HEK293 (cell line): ENCODE measurements at regions not wholly inside any gene's neighbourhood (a gene's known extent, or its start where the extent isn't known, plus 50 kb on each side); places are given as distances from the start of the nearest gene placed in this dataset.

Source experiments
- CTCF ChIA-PET: fragments of 350-600 bp; formaldehyde crosslinking; extraction: SDS; loops from one replicate; lab custom pipeline; 2021; ENCODE audit warnings: antibody characterized with exemption; lab: Yijun Ruan, JAX
- POLR2A ChIA-PET: fragments of 300-600 bp; formaldehyde crosslinking; extraction: SDS; loops from one replicate; lab custom pipeline; 2020; ENCODE audit warnings: antibody characterized with exemption, inconsistent platforms; lab: Yijun Ruan, JAX
- H3K27ac ChIP-seq: fragments of 200-500 bp; sonication (Bioruptor generic); 2 replicates; pipeline ENCODE4 v1.5.1; 2014; ENCODE audit warnings: low read depth, low read length, control low read depth, inconsistent platforms; ENCODE audit errors: extremely low read depth
- H3K36me3 ChIP-seq, 2 experiments: fragments of 200-500 bp in 1 of 2; sonication (Bioruptor generic) in 1 of 2; 1 replicate in 1 of 2; 2 replicates in 1 of 2; pipeline ENCODE4 v1.5.1; 2014 to 2017; ENCODE audit warnings: inconsistent platforms in 2 of 2, low read length in 2 of 2; ENCODE audit not compliant: control insufficient read depth in 2 of 2, insufficient read depth in 1 of 2
- H3K4me1 ChIP-seq: fragments of 200-500 bp; sonication (Bioruptor generic); 2 replicates; pipeline ENCODE4 v1.5.1; 2014; ENCODE audit warnings: mild to moderate bottlenecking, low read length, inconsistent platforms; ENCODE audit not compliant: control insufficient read depth, insufficient read depth
- H3K4me3 ChIP-seq: 2 replicates; pipeline ENCODE4 v1.5.1; 2011; ENCODE audit warnings: low read depth, mild to moderate bottlenecking, control low read depth, low read length, moderate library complexity
- H3K9me3 ChIP-seq: fragments of 200-500 bp; sonication (Bioruptor generic); 2 replicates; pipeline ENCODE4 v1.5.1; 2014; ENCODE audit warnings: low read depth, low read length, inconsistent platforms; ENCODE audit not compliant: control insufficient read depth, insufficient read depth
- BCL11B ChIP-seq: fragments of 450-650 bp; formaldehyde crosslinking; IDR thresholded peaks from 2 replicates; pipeline ENCODE4 v1.5.1; 2016; ENCODE audit warnings: low read depth, missing biosample characterization, missing genetic modification characterization
- KLF1 ChIP-seq: fragments of 450-650 bp; formaldehyde crosslinking; IDR thresholded peaks from 2 replicates; pipeline ENCODE4 v1.5.1; 2016; ENCODE audit warnings: missing biosample characterization, missing genetic modification characterization
- SETDB1 ChIP-seq: IDR thresholded peaks from one replicate; pipeline ENCODE4 v1.6.1; 2017; ENCODE audit warnings: mild to moderate bottlenecking, low read length, moderate library complexity, mixed read lengths; ENCODE audit not compliant: insufficient read length
- TRIM28 ChIP-seq: IDR thresholded peaks from 2 replicates; pipeline ENCODE4 v1.6.1; 2011; ENCODE audit warnings: low read length, control low read depth, borderline replicate concordance
- ZBTB1 ChIP-seq: fragments of 450-650 bp; formaldehyde crosslinking; IDR thresholded peaks from 2 replicates; pipeline ENCODE4 v1.5.1; 2016; ENCODE audit warnings: missing biosample characterization, missing genetic modification characterization
- ZIC2 ChIP-seq: fragments of 450-650 bp; formaldehyde crosslinking; IDR thresholded peaks from 2 replicates; pipeline ENCODE4 v1.5.1; 2016; ENCODE audit warnings: missing biosample characterization, missing genetic modification characterization
- ZNF132 ChIP-seq: fragments of 450-650 bp; formaldehyde crosslinking; IDR thresholded peaks from 2 replicates; pipeline ENCODE4 v1.5.1; 2017; ENCODE audit warnings: missing biosample characterization, missing genetic modification characterization, borderline replicate concordance
- ZNF354C ChIP-seq: fragments of 450-650 bp; formaldehyde crosslinking; IDR thresholded peaks from 2 replicates; pipeline ENCODE4 v1.5.1; 2016; ENCODE audit warnings: missing biosample characterization, missing genetic modification characterization, low read depth, borderline replicate concordance
- ZNF391 ChIP-seq: fragments of 450-650 bp; formaldehyde crosslinking; IDR thresholded peaks from 2 replicates; pipeline ENCODE4 v1.5.1; 2016; ENCODE audit warnings: low read depth, missing biosample characterization, missing genetic modification characterization, borderline replicate concordance
- ZNF561 ChIP-seq: fragments of 450-650 bp; IDR thresholded peaks from 2 replicates; pipeline ENCODE4 v1.5.1; 2018; ENCODE audit warnings: missing biosample characterization, missing genetic modification characterization, borderline replicate concordance
- ZNF585B ChIP-seq: fragments of 450-650 bp; formaldehyde crosslinking; IDR thresholded peaks from 2 replicates; pipeline ENCODE4 v1.5.1; 2016; ENCODE audit warnings: missing biosample characterization, missing genetic modification characterization
- ZNF677 ChIP-seq: fragments of 450-650 bp; IDR thresholded peaks from 2 replicates; pipeline ENCODE4 v1.5.0; 2018; ENCODE audit warnings: missing biosample characterization, mild to moderate bottlenecking, missing genetic modification characterization, moderate library complexity
- ZNF747 ChIP-seq: fragments of 450-650 bp; formaldehyde crosslinking; IDR thresholded peaks from 2 replicates; pipeline ENCODE4 v1.5.1; 2016; ENCODE audit warnings: missing biosample characterization, missing genetic modification characterization
- ZNF76 ChIP-seq: fragments of 450-650 bp; formaldehyde crosslinking; IDR thresholded peaks from 2 replicates; pipeline ENCODE4; 2016; ENCODE audit warnings: low read depth, missing biosample characterization, missing genetic modification characterization, borderline replicate concordance
- TF ChIP-seq, protein P1 (sequence below): fragments of 450-650 bp; formaldehyde crosslinking; IDR thresholded peaks from 2 replicates; pipeline ENCODE4 v1.5.1; 2016; ENCODE audit warnings: missing biosample characterization, missing genetic modification characterization
- TF ChIP-seq, protein P2 (sequence below): fragments of 450-650 bp; formaldehyde crosslinking; IDR thresholded peaks from 2 replicates; pipeline ENCODE4; 2016; ENCODE audit warnings: missing biosample characterization, missing genetic modification characterization
- TF ChIP-seq, protein P3 (sequence below): fragments of 450-650 bp; formaldehyde crosslinking; conservative IDR thresholded peaks from 2 replicates; pipeline ENCODE4 v1.5.1; 2016; ENCODE audit warnings: low read depth, missing biosample characterization, missing genetic modification characterization

DNA sequence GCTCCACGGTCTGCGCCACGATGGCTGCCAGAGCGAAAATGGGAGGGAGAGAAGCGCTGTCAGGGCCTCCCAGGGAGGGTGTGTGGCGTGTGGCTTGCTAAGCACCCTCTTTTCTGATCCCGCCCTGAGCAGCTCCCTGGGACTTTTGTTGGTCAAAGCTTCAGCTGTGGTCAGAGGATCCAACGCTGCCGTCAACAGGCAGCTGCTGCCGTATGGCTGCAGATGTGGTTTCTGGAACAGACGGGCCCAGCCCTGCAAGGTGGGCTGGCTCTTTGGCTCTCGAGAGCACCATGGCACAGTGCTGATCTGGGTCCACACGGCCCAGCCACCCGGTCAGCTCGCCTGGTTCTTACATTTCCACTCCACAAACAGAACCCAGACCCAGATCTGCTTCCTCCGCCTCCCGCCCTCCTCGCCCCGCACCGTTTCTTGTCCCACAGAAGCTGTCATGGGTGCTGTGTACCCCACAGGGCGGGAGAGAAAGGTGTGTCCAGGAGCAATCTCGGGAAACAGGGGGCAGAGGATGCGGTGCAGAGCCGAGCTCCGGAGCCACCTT is 86.0 kb upstream of the BHLHE23 start:
- Histone ChIP-seq H3K36me3 (no peaks in the 10 kb centered on the region), H3K27ac (no peak overlapping the region), H3K4me1 (no peaks in the 10 kb centered on the region), H3K4me3 (no peak overlapping the region), H3K9me3 (no peaks in the 10 kb centered on the region)
- POLR2A ChIA-PET = no interaction called here
- CTCF ChIA-PET = no interaction called here
- TF ChIP-seq, protein P1, sequence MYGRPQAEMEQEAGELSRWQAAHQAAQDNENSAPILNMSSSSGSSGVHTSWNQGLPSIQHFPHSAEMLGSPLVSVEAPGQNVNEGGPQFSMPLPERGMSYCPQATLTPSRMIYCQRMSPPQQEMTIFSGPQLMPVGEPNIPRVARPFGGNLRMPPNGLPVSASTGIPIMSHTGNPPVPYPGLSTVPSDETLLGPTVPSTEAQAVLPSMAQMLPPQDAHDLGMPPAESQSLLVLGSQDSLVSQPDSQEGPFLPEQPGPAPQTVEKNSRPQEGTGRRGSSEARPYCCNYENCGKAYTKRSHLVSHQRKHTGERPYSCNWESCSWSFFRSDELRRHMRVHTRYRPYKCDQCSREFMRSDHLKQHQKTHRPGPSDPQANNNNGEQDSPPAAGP (tag by site-specific recombination) = peak; percentile 18; the same call in 1 of the 2 replicates
- TF ChIP-seq ZNF76 = no peak

GRCh38 chr20:63091901-63092659 is 85.3 kb upstream of the BHLHE23 start:
- Histone ChIP-seq H3K4me3 (no peak overlapping the region), H3K4me1 (no peaks in the 10 kb centered on the region)
- CTCF ChIA-PET = no interaction called here

GRCh38 chr20:63090682-63091571 is 84.2 kb upstream of the BHLHE23 start:
- no peak overlapping the region for H3K27ac ChIP-seq
- POLR2A ChIA-PET = no interaction called here
- no peaks in the 10 kb centered on the region for H3K4me1 ChIP-seq
- no peaks in the 10 kb centered on the region for H3K36me3 ChIP-seq
- TF ChIP-seq TRIM28 = no peak
- no peak for TF ChIP-seq ZIC2 (tag by site-specific recombination)
- no peak for TF ChIP-seq ZBTB1 (tag by site-specific recombination)
- TF ChIP-seq SETDB1 = no peak
- no peak for TF ChIP-seq ZNF561
- TF ChIP-seq, protein P1 (tag by site-specific recombination) = peak; percentile 63; the same call in 1 of the 2 replicates
- TF ChIP-seq ZNF677 = no peak
- no peak for TF ChIP-seq ZNF354C (tag by site-specific recombination)
- peak; percentile 83 for TF ChIP-seq KLF1
- no peak for TF ChIP-seq ZNF132 (tag by site-specific recombination)
- TF ChIP-seq ZNF585B (tag by site-specific recombination) = no peak
- TF ChIP-seq ZNF747 (tag by site-specific recombination) = no peak
- no peak overlapping the region for H3K4me3 ChIP-seq
- no peaks in the 10 kb centered on the region for H3K9me3 ChIP-seq
- CTCF ChIA-PET = no interaction called here

More at GRCh38 chr20:63091901-63092659, 85.3 kb upstream of the BHLHE23 start:
- no peak overlapping the region for H3K27ac ChIP-seq
- H3K36me3 ChIP-seq = no peaks in the 10 kb centered on the region
- POLR2A ChIA-PET = no interaction called here
- TF ChIP-seq ZNF391 (tag by site-specific recombination) (no peak), BCL11B (tag by site-specific recombination) (no peak)
- TF ChIP-seq, protein P2, sequence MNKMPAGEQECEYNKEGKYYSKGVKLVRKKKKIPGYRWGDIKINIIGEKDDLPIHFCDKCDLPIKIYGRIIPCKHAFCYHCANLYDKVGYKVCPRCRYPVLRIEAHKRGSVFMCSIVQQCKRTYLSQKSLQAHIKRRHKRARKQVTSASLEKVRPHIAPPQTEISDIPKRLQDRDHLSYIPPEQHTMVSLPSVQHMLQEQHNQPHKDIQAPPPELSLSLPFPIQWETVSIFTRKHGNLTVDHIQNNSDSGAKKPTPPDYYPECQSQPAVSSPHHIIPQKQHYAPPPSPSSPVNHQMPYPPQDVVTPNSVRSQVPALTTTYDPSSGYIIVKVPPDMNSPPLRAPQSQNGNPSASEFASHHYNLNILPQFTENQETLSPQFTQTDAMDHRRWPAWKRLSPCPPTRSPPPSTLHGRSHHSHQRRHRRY (tag by site-specific recombination) = no peak
- TF ChIP-seq, protein P3, sequence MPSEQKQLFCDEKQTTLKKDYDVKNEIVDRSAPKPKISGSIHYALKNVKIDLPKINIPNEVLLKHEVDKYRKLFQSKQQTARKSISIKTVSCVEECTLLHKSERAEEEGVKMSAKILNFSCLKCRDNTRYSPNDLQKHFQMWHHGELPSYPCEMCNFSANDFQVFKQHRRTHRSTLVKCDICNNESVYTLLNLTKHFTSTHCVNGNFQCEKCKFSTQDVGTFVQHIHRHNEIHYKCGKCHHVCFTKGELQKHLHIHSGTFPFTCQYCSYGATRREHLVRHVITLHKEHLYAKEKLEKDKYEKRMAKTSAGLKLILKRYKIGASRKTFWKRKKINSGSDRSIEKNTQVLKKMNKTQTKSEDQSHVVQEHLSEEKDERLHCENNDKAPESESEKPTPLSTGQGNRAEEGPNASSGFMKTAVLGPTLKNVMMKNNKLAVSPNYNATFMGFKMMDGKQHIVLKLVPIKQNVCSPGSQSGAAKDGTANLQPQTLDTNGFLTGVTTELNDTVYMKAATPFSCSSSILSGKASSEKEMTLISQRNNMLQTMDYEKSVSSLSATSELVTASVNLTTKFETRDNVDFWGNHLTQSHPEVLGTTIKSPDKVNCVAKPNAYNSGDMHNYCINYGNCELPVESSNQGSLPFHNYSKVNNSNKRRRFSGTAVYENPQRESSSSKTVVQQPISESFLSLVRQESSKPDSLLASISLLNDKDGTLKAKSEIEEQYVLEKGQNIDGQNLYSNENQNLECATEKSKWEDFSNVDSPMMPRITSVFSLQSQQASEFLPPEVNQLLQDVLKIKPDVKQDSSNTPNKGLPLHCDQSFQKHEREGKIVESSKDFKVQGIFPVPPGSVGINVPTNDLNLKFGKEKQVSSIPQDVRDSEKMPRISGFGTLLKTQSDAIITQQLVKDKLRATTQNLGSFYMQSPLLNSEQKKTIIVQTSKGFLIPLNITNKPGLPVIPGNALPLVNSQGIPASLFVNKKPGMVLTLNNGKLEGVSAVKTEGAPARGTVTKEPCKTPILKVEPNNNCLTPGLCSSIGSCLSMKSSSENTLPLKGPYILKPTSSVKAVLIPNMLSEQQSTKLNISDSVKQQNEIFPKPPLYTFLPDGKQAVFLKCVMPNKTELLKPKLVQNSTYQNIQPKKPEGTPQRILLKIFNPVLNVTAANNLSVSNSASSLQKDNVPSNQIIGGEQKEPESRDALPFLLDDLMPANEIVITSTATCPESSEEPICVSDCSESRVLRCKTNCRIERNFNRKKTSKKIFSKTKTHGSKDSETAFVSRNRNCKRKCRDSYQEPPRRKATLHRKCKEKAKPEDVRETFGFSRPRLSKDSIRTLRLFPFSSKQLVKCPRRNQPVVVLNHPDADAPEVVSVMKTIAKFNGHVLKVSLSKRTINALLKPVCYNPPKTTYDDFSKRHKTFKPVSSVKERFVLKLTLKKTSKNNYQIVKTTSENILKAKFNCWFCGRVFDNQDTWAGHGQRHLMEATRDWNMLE (tag by site-specific recombination) = no peak
- TF ChIP-seq, all 188 proteins: peak for 0
- H3K9me3 ChIP-seq = no peaks in the 10 kb centered on the region
